HG03108 (cell line): ENCODE measurements at regions not wholly inside any gene's neighbourhood (a gene's known extent, or its start where the extent isn't known, plus 50 kb on each side); places are given as distances from the start of the nearest gene placed in this dataset.

ENCODE experiments used
- ATAC-seq: cut with Tn5 transposase; IDR thresholded peaks from one replicate; pipeline ENCODE4 v1.9.1; 2021; ENCODE audit warnings: moderate library complexity; ENCODE audit not compliant: unreplicated experiment

- ATAC-seq = no peak
Measured at GRCh38 chr3:107907996-107908395, 182.8 kb downstream of the CD47 start.

- ATAC-seq = no peak
Measured at GRCh38 chr3:107904536-107905066, 186.2 kb downstream of the CD47 start.

DNA sequence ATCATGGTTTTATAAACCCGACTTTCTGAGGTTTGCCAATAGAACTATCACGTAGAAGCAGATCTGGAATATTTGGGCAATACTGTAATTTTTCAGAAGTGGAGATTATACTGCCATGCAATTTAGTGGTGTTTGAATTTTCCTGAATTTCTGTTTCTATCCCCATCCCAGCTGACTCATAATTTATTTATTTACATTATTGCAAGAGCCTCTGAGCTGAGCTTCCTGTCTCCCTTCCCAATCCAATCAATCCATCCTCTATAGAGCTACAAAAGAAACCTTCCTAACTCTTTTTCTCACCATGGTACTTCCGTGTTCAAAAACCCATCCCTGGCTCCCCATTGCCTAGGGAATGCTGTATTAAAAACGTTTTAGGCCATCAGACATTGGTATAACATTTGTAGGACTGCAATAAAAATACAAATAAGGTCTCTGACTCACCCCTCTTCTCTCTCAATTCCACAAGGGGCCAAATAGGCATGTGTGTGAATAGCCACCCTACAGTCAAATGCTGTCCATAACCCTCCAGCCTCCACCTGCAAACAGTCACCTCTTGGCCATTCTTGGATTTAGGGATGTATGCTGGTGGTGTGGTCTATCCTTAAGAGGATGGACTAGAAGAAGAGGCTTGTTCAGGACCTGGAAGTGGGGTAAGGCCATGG is 190.7 kb downstream of the CD47 start:
- no peak for ATAC-seq

- ATAC-seq = no peak
Measured at GRCh38 chr3:107897471-107898061, 193.3 kb downstream of the CD47 start.

GRCh38 chr3:107894998-107895397 is 195.8 kb downstream of the CD47 start:
- no peak for ATAC-seq

DNA sequence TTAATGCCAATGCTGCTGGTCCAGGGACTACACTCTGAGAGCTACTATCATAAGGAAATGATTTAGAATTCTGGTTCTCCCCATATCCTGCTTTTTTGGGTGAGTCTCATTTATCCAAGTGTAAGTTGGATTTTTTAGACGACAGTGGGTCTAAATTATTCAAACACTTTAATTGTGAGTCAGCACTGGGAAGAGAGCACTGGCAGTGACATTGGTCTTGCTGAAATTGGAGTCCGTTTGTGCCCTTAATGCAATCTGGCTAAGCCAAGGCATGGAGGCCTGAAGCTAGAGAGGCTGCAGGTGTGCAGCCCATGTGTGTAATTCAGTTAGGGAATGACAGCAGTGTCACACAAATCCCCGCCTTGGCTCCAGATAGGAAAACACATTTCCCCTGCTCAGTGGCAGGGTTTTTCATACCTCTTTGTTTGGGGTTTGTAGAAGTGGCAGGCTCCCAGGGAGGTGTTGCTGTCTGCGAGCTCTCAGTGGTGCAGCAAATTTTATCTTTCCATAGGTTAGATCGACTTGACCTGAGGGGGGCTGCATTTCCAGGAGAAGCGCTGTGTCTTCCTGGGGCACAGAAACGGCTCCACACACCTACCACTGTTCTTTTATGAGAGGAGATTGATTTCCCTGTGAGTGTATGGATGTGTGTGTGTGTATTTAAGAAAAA is 197.7 kb downstream of the CD47 start:
- no peak for ATAC-seq

DNA sequence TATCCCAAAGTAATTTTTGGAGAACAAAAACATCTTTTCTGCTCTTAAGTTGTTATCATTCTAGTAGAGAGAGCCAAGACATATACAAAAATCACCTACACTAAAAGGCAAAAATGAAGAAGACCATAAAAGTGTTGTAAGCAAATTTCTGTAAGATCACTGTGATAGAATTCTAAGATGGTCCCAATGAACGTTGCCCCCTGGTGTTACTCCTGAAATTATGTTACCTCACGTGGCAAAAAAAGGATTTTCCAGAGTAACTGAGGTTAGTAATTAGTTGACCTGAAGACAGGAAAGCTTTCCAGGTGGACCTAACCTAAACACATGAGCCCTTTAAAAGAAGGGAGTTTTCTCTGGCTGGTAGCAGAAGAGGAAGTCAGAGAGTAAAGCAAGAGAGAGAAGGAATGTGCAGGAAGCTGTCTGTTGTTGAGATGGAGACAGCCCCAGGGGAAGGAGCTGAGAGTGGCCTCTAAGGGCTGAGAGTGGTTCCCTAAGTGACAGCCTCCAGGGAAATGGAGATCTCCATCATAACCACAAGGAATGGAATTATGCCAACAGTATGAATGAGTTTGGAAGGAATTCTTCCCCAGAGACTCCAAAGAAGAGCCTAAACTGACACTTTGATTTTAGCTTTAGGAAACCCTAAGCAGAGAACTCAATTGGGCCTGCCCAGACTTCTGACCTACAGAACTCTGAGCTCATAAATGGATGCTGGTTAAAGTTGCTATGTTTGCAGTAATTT is 205.9 kb downstream of the CD47 start:
- ATAC-seq = no peak

DNA sequence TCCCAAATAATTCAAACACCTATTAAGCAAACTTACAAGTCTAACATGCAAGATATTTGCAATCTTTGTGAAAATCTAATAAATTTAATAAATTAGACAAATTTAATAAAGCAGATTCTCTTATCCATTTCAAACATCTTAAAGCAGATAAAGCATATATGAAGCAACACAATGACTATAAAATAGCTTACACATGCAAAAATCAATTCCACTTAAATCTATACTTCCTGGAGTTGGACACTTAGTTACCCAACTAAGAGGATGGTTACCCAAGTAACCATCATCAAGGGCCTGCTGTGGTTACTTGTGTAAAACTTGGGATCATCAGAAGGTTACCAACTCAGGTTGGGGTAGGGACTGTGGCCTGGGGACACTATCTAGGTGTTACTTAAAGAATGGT is 206.8 kb downstream of the CD47 start:
- ATAC-seq = no peak

DNA sequence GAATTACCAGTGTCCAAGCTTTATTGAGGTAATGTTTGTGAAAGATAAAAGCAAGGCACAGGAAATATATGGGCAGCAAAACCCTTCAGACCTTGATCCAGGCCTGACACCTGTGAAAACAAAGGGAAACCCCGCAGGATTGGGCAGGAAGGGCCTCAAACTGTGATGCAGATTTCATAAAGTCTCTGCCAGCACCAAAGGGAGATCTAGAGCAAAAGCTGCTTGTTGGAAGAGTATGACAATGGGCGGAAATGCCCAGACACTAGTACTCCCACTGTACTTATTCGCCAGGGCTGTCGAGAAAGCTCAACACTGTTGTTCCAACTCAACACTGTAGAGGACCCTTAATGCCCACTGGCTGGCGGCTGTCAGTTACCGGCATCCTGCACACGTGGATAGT is 207.9 kb downstream of the CD47 start:
- no peak for ATAC-seq

- ATAC-seq = no peak
Measured at GRCh38 chr3:107882261-107882660, 208.6 kb downstream of the CD47 start.

GRCh38 chr3:107881509-107881908 is 209.3 kb downstream of the CD47 start:
- no peak for ATAC-seq

GRCh38 chr3:107880702-107881101 is 210.1 kb downstream of the CD47 start:
- ATAC-seq = no peak

GRCh38 chr3:107877936-107878335 is 212.9 kb downstream of the CD47 start:
- no peak for ATAC-seq

GRCh38 chr3:107870943-107871638 is 219.7 kb downstream of the CD47 start:
- no peak for ATAC-seq

- no peak for ATAC-seq
Measured at GRCh38 chr3:107870096-107870495, 220.7 kb downstream of the CD47 start.

DNA sequence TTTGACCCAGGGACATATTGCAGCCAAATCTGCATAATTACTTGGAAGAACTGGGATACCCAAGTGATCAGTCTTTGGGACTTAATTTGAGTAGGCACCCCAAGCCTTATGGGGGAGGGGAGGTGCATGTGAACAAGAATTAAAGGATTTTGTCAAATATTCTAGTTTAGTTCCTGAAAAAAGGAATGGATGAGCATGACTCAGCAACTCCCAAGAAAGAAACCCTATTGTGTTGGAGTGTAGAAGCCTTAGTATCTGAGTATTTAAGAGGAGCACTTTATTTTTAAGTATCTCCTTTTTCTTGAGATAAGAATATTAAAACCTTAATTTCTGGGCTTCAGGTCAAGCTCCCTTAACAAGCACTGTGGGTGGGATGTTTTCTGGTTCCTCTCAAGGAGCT is 222.4 kb downstream of the CD47 start:
- ATAC-seq = no peak

DNA sequence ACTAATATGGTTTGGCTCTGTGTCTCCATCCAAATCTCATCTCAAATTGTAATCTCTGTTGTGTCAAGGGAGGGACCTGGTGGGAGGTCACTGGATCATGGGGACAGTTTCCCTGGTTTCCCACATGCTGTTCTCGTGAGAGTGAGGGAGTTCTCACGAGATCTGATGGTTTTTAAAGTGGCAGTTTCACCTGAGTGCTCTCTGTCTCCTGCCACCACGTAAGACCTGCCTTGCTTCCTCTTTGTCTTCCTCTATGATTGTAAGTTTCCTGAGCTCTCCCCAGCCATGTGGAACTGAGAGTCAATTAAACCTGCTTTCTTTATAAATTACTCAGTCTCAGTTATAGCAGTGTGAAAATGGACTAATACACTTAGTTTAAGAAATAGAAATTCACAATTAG is 228.9 kb downstream of the CD47 start:
- peak; percentile 85 for ATAC-seq

GRCh38 chr3:107861422-107861821 is 229.4 kb downstream of the CD47 start:
- no peak for ATAC-seq
